ENCODE measurements at regions not wholly inside any gene's neighbourhood (a gene's known extent, or its start where the extent isn't known, plus 50 kb on each side); places are given as distances from the start of the nearest gene placed in this dataset.
"Not testable (repeated sequence)": the region's sequence is repeated elsewhere in the genome, so short reads cannot be mapped to it uniquely, and the experiment has no call there.

- DNase-seq: no peak
These were observed 487.6 kb upstream of the CAMK1G start for GRCh38 chr1:209095627-209096595.

GRCh38 chr1:209100460-209100859, 483.1 kb upstream of the CAMK1G start:
- DNase-seq: no peak

GRCh38 chr1:209101106-209101505, 482.4 kb upstream of the CAMK1G start:
- no peak for DNase-seq

GRCh38 chr1:209102120-209102519, 481.4 kb upstream of the CAMK1G start:
- DNase-seq: no peak

- DNase-seq: no peak
These were observed 481.0 kb upstream of the CAMK1G start for GRCh38 chr1:209102531-209102930.

- DNase-seq: peak; percentile 23
These were observed 480.4 kb upstream of the CAMK1G start for GRCh38 chr1:209103092-209103491.

- no peak for DNase-seq
These were observed 478.9 kb upstream of the CAMK1G start for GRCh38 chr1:209104646-209105045.

- no peak for DNase-seq
These were observed 477.8 kb upstream of the CAMK1G start for GRCh38 chr1:209105701-209106100.

- peak; percentile 46 for DNase-seq
These were observed 477.2 kb upstream of the CAMK1G start for GRCh38 chr1:209106237-209106741.

- no peak for DNase-seq
These were observed 476.7 kb upstream of the CAMK1G start for GRCh38 chr1:209106861-209107260.

GRCh38 chr1:209107535-209107934, 476.0 kb upstream of the CAMK1G start:
- no peak for DNase-seq

- DNase-seq: no peak
These were observed 474.3 kb upstream of the CAMK1G start for GRCh38 chr1:209109001-209109785.

- no peak for DNase-seq
These were observed 470.0 kb upstream of the CAMK1G start for GRCh38 chr1:209113521-209113920.

- DNase-seq: no peak
These were observed 466.8 kb upstream of the CAMK1G start for GRCh38 chr1:209116705-209117104.

GRCh38 chr1:209123601-209124000, 459.9 kb upstream of the CAMK1G start:
- no peak for DNase-seq

GRCh38 chr1:209129091-209129490, 454.4 kb upstream of the CAMK1G start:
- not testable (repeated sequence) for DNase-seq

GRCh38 chr1:209130886-209131285, 452.6 kb upstream of the CAMK1G start:
- no peak for DNase-seq

GRCh38 chr1:209132736-209133467, 450.6 kb upstream of the CAMK1G start:
- DNase-seq: peak; percentile 1

- no peak for DNase-seq
These were observed 449.5 kb upstream of the CAMK1G start for GRCh38 chr1:209134001-209134400.

- no peak for DNase-seq
These were observed 439.6 kb upstream of the CAMK1G start for GRCh38 chr1:209143916-209144315.

- peak; percentile 88 for DNase-seq
These were observed 433.4 kb upstream of the CAMK1G start for GRCh38 chr1:209150114-209150513.

- DNase-seq: no peak
These were observed 430.1 kb upstream of the CAMK1G start for GRCh38 chr1:209153411-209153810.

- no peak for DNase-seq
These were observed 428.6 kb upstream of the CAMK1G start for GRCh38 chr1:209154912-209155311.

Measured in eye (tissue), 1 donor.